ENCODE measurements at regions not wholly inside any gene's neighbourhood (a gene's known extent, or its start where the extent isn't known, plus 50 kb on each side); places are given as distances from the start of the nearest gene placed in this dataset.
"Not testable (repeated sequence)": the region's sequence is repeated elsewhere in the genome, so short reads cannot be mapped to it uniquely, and the experiment has no call there.

DNA sequence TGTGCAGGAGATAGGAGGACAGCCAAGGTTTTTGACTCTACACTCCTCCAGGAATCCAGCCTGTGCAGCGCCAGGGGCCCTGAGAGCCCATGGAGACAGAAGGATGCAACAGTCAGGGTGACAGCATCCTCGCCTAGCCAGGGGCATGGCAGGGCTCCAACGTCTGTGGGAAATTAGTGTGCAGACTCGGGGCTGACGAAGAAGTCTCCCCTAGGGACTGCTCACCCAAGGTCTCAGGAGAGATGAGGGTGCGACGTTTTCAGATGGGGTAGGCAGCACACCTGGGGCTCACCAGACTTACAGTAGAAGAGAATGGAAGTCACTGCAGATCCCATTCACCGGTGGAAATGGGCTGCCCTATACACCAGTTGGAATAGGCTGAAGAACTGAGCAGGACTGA is 241.7 kb downstream of the SETD4 start:
- no peak for DNase-seq (ENCODE audit: low read depth in 3 of 3, low spot score in 2 of 3)

DNA sequence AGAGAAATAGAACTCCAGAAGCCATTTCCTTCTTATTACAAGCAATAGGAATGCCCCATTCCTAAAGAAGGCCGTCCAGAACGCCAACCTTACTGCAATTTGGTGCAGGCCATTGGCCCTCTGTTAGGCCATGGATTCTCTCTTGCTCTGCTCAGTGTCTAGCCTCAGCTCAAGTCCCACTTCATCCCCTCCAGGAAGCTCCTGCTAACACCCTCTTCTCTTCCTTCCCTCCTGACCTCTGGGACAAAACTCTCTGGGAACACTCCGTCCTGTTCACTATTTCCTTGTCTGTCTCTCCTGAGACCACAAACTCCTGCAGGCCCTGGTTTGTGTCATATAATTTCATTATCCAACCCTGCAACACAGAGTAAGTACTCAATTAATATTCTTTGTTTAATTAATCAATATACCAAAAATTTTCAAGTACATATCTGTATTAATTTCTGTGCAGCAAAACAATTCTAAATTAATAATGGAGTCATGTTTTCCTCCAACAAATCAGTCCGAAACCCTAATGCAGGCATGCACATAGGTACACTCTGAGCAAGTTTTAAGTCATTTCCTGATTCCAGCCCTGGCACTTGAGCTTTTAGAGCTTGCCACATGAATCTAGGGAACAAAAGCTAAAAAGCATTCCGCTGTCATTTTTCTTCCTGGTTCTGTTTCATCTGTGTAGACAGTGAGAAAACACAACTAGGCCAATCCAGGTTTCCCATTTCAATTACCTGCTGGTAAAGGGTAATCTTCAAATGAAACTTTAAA is 245.3 kb downstream of the SETD4 start:
- DNase-seq (ENCODE audit: low read depth in 3 of 3, low spot score in 2 of 3), result no peak

DNA sequence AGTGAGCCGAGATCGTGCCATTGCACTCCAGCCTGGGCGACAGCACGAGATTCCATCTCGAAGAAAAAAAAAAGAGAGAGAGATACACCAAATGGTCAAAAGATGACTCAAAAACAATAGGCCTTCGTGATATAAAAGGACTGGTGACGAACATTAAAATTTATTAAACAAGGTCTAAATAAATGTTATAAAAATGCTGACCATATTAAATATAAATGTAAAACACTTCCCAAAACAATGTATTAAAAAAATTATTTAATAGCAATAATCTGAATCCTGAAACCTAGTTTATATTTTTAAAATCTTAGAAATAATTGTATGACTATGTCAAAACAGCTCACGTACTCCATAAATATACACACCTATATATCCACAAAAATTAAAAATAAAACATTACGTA is 247.6 kb downstream of the SETD4 start:
- DNase-seq (ENCODE audit: low read depth in 3 of 3, low spot score in 2 of 3), result no peak

DNA sequence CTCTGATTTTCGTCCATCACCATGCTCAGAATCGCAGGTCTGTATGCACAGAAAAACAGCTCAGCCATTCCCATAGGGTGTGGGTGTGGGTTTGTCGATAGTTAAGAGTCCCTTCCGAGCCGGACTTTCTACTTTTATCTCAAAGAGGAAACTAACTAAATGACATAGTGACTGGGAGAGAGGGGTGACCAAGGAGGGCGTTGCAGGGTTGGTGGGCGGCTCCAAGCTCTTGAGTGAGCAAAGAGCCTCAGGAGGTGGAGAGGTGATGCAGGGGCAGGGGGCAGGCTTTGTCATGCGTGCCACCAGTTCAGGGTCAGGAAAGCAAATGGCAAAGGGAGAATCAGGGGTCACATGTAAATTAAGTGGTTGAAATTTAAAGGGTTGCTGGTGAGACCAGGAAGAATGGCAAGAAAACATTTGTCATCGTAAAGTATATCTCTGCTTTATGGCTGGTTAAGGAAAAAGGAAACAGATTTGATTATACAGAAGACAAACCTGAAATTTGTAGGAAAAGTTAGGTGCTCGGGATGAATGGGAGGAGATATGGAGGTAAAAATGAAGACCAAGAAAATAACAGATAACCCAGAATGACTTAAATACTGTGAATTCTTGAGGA is 249.0 kb downstream of the SETD4 start:
- DNase-seq (ENCODE audit: low read depth in 3 of 3, low spot score in 2 of 3), result no peak

DNA sequence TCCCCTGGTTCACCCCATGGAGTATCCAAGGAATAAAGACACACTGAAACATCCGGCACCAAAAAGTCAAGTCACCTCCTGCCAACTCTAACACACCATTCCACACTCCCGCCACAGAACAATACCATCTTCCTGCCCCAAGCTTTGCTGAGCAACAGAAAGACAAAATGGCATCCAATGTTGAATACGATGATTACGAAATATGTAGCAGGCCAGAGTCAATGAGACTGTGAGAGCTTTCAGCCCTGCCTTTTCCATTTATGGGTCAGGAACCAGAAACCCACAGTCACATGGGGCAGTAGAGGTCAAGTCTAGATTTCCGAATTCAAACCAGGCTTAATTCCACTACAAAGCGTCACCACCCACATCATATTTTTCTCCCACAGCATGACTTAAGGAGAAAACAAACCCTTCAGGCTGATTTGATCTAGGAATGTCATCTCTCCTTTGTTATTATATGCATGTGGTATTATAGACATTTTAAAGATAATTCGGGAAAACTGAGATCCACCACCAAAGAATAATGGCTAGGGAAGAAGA is 249.8 kb downstream of the SETD4 start:
- DNase-seq (ENCODE audit: low read depth in 3 of 3, low spot score in 2 of 3), result no peak

DNA sequence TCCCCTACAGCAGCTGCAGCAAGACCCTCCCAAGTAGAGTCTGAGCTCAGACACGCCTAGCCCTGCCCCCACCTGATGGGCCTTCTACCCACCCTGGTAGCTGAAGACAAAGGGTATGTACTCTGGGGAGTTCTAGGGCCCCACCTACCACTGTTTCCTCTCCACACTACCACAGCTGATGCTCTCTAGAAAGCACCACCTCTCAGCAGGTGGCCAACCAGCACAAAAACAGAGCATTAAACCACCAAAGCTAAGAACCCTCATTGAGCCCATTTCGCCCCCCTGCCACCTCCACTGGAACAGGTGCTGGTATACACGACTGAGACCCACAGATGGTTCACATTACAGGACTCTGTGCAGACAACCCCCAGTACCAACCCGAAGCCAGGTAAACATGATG is 258.9 kb downstream of the SETD4 start:
- DNase-seq (ENCODE audit: low read depth in 3 of 3, low spot score in 2 of 3), result no peak

DNA sequence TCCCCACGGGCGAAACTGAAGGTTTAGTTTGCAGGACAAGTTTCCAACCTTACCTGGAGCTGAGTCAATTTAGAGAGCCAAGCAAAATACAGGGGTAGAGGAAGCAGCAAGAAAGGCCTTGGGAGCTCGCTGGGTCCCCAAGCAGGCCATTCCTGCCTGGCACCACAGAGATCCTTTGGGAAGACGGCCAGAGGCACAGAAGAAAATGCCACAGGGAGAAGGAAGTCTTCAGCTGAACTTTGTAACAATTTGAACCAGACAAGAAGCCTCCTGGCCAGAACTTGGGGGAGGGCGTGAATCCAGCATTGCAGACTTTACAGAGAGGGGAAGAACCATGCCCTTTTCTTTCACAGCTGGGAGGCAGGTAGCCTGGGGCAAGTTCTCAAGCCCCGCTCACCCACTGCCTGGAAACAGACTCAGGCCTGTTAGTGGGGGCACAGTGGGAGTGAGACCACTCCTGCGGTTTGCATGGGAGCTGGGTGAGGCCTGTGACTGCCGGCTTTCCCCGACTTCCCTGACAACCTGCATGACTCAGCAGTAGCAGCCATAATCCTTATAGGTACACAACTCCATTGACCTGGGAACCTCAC is 259.4 kb downstream of the SETD4 start:
- DNase-seq (ENCODE audit: low read depth in 3 of 3, low spot score in 2 of 3), result not testable (repeated sequence)

DNA sequence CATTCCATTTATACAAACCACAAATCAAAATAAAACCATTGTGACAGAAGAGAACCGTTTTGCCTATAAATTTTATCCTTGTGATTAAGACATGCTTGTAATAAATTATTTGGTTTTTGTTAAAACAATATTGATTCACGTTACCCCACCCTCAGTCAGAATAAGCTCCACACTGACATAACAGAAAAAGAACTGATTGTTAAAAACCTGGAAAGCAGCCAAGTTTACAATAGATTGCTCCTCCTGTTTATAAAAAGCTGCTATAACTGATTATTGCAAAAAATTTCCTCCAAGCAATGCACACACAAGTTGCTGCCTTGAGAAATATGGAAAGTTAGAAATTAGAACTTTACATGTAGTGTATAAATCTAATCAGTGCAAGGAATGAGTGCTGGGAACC is 263.5 kb downstream of the SETD4 start:
- DNase-seq (ENCODE audit: low read depth in 3 of 3, low spot score in 2 of 3), result no peak

DNA sequence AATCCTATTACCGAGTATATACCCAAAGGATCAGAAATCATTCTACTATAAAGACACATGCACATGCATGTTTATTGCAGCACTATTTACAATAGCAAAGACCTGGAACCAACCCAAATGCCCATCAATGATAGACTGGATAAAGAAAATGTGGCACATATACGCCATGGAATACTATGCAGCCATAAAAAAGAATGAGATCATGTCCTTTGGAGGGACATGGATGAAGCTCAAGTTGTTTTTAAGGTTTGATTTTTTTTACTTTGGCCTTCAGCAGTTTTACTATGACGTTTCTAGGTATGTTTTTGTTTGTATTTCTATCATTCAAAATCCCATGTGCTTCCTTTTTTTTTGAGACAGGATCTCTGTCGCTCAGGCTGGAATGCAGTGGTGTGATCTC is 265.8 kb downstream of the SETD4 start:
- not testable (repeated sequence) for DNase-seq (ENCODE audit: low read depth in 3 of 3, low spot score in 2 of 3)

DNA sequence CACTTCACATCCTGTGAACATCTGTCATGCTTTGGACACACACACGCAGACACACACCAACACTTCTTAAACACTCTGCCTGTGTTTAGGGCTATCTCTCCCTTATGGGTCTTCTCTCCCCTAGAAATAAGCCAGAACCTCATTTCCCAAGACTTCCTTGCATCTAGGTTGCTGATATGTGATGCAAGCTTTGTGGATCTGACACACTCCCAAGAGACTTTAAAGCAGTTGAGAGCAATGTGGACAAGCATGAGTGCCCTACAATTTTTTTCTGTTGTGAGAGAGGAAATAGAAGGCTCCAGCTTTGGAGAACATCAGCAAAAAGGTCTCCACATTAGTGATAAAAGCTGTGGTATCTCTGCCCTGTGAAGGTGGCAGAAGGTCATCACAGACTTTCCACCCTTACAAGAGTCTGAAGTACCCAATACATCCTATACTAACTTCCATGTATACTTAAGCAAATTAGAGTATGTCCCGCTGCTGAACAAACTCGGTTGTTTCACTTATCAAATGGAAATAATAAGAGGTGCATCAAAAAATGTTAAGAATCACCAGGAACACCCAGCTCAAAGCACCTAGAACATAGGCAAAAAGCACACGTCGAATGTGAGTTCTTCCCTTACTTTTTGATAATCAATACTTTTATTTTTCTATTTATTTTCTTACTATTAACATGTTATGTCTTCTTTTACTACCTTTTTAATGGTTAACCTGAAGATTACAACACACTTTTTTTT is 267.6 kb downstream of the SETD4 start:
- DNase-seq (ENCODE audit: low read depth in 3 of 3, low spot score in 2 of 3), result no peak

DNA sequence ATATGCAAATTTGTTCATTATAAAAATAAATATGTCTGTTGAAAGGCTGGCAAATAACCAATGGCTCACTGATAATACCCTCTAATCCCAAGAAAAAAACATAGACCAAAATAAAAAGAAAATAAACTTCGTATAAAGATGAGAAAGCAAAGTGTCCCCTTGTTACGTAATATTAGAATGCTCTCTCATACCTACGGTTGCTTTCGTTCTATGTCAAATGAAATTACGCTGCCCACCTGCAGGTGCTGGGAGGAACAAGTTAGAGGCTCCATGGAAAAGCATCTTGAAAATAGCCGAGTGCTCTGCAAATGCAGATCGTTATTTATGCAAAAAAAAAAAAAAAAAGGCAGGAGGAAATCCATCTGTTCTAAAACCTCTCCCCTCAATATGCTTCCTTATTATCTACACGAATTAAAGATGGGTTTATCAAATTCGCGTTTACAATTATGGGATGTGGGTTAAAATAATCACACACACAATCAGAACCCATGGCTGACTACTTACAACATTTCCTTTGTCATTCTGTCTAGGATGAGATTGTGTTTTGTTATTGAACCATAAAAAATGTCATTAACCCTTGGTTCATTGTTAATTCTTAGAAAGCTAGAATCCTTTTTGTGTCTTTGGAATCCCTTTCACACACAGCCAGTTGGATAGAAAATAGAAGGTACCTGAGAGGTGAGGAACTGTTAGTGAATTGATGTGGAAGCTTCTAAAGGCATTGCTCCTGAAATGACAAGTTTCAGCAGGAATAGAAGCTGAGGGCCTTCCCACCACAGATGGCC is 268.6 kb downstream of the SETD4 start:
- DNase-seq (ENCODE audit: low read depth in 3 of 3, low spot score in 2 of 3), result no peak

DNA sequence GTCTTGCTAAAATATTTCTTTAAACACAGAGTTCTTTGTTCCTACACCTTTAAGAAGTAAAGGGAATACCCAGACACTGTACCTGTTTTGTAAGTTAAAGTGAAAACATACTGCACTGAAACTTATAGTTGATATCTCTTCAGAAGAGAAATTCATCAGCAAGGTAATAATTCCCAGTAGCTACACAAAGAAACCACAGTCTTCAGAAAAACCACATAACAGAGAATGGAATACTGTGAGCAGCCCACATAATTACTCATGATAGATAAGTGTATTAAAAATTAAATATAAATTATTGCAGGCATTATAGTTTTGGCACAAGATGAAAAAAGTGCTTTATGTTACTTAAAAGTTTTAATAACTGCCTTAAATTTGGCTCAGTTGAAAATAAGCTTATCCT is 276.6 kb downstream of the SETD4 start:
- no peak for DNase-seq (ENCODE audit: low read depth in 3 of 3, low spot score in 2 of 3)

DNA sequence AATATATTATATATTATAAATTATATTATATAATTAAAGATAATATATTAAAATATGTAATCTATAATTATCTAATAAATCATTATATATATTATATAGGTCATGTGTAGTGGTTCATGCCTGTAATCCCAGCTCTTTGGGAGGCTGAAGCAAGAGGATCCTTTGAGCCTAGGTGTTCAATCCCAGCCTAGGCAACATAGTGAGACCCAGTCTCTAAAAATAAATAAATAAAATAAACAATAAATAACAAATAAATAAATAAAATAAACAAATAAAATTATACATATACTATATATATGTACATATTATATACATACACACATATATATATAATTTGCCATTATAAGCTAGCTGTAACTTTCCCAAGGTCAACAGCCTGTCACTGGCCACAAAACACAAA is 277.7 kb downstream of the SETD4 start:
- DNase-seq (ENCODE audit: low read depth in 3 of 3, low spot score in 2 of 3), result no peak

DNA sequence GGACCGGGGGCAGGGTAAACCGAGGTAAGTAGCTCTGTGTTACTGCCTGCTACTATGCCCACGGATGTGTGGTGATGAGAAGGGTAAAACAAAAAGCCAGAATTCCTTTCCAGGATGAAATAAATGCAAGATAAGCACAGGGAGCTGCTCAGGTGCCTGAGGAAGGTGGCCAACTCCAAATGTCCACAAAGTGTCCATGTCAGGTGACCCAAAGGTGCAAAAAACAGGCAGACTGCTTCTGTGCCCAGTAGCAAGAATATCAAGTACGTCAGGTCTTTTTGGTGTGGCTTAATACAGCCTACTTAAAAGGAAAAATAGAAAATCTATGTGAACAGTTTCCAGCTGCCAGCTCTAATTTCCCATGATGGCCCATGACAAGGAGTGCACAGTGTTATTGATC is 279.3 kb downstream of the SETD4 start:
- no peak for DNase-seq (ENCODE audit: low read depth in 3 of 3, low spot score in 2 of 3)

DNA sequence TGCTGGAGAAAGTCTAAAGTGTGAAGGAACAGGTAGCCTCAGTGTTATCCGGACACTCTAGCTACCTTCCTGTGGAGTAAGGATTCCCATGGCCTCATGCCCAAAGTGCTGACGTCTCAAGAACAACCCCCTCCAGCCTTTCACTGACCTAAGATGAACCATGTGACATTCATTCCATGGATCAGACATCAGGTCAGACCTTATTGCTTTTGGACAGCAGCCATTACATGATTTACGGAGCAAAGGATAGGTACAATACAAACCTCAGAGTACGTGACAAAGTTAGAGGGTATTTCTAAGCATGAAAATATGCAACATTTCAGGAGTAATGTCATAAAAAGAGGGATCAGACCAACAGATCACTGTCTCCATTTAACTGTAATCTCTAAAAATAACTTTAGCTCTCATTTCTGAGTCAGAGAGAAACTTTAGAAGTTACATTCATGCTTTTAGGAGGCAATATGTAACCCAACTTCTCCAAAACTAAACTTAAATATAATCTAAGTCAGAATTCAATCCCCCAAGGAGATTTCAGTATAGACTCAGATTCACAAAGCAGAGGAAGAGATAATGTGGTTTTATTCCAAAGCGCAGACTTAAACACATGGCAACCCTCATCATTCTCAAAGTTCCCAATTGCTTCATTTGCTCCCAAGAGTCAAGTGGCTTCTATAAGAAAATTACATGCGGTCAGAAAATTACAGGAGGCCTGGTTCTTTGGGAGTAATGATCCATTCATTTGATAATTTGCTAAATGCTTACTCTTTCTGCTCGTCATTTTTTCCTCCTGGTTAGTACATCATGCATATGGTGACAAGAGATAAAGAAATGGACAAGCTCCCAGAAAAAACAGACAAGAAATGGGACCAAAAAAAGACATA is 280.4 kb downstream of the SETD4 start:
- no peak for DNase-seq (ENCODE audit: low read depth in 3 of 3, low spot score in 2 of 3)

DNA sequence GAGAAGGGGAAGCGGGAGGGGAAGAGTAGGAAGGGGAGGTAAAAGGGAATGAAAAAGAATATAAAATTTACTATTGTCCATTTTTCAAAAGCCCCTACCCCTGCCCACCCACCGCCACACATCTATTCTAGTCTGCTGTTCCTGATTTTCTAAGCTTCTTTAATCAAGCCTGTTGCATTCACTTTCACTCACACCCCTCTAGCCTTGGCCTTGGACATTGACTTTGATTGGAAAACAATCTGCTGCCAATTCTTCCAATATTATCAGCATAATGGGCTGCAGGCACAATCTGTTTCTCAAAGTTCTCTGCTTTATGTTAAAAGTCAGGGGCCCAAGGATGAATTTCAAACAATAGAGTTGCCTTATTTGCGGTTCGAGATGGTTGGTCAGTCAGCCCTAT is 281.2 kb downstream of the SETD4 start:
- no peak for DNase-seq (ENCODE audit: low read depth in 3 of 3, low spot score in 2 of 3)

DNA sequence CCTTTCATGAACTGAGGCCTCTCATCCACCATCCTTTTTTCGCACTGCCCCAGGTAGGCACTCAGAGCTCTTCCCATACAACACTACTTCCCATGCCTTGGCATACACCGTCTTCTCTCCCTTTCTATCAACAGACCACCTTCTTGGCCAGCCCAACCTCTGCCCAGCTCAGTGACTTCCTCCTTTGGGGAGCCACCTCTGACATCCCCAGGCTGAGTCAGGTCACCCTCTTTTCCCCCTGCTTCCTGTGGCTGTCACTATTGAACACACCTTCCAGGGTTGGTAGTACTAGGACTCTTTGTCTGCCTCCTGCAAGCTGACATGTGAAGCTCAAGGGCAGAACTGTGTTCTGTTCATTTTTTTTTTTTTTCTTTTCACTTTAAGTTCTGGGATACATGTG is 283.2 kb downstream of the SETD4 start:
- no peak for DNase-seq (ENCODE audit: low read depth in 3 of 3, low spot score in 2 of 3)

DNA sequence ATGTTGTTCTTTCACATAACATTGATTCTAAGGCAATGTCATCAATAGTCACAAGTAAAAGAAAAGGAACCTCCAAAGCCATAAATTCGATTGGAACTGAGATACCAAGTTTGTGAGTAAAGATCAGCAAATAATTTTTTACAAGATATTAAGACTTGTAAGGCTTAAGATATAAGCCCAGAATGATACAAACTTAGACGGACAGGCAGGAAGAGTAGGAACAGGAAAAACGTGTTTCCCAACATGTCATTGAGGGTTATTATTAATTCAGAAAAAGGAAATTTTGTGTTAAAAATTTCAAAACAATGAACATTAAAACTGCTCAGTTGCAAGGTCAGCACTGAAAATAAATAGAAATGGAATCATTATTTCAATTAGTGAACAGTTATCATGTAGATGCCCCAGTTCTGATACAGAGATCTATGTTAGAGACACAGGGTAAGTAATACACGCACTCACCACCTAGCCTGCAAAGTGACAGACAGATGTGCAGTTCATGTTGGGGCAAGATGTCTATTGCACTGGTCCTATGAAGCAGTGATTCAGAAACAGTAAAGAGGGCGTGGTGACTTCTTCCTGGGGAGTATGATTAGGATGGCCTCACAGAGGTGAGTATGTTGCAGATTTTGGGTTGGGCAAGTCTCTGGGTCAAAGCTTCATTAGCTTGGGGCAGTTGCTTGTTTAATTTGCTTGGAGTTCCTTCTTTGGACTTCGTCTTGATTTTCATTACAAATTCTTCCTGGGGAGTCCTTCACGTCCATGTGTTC is 284.4 kb downstream of the SETD4 start:
- DNase-seq (ENCODE audit: low read depth in 3 of 3, low spot score in 2 of 3), result no peak

All from right renal cortex interstitium (tissue), 3 donors.